GM12878 (cell line): ENCODE measurements at regions not wholly inside any gene's neighbourhood (a gene's known extent, or its start where the extent isn't known, plus 50 kb on each side); places are given as distances from the start of the nearest gene placed in this dataset.

ENCODE experiments used
- ATAC-seq: fragments of 200-7000 bp; cut with Tn5 transposase; 3 replicates; pipeline ENCODE4 v1.9.1; 2020; ENCODE audit warnings: mild to moderate bottlenecking, moderate library complexity
- BruUV-seq: library from RNA; stranded (reverse); fragments of 400-500 nt; replicated peaks from 2 replicates; lab custom pipeline; 2021; lab: Mats Ljungman, UMichigan
- CTCF ChIA-PET: fragments of 300-600 bp; sonication (Branson Sonifier 250); formaldehyde crosslinking; extraction: SDS; loops from one replicate; lab custom pipeline; 2021; ENCODE audit warnings: inconsistent platforms; lab: Yijun Ruan, JAX
- POLR2A ChIA-PET: fragments of 350-600 bp; formaldehyde crosslinking; extraction: SDS; loops from one replicate; lab custom pipeline; 2021; ENCODE audit warnings: inconsistent platforms; lab: Charles Lee
- RAD21 ChIA-PET: fragments of 300-600 bp; sonication (Branson Sonifier 250); formaldehyde crosslinking; loops from one replicate; lab custom pipeline; 2023; ENCODE audit warnings: antibody characterized with exemption; ENCODE audit not compliant: unreplicated experiment; lab: Charles Lee
- SMC1A ChIA-PET: fragments of 300-600 bp; sonication (Branson Sonifier 250); formaldehyde crosslinking; loops from one replicate; lab custom pipeline; 2023; ENCODE audit not compliant: unreplicated experiment, uncharacterized antibody; lab: Charles Lee
- DNase-seq: peaks from one replicate; pipeline ENCODE4 v3.0.0-alpha.2; 2011; ENCODE audit warnings: low read depth, low spot score
- FAIRE-seq: peaks from 3 replicates; lab custom pipeline; 2011; peaks lifted over from hg19 to GRCh38; lab: Jason Lieb, UNC
- H2AFZ ChIP-seq: 2 replicates; pipeline ENCODE4 v1.6.0; 2011; ENCODE audit warnings: low read depth, low read length, control low read depth; ENCODE audit not compliant: control insufficient read depth
- H3K27ac ChIP-seq: 2 replicates; pipeline ENCODE4 v1.5.1; 2011; ENCODE audit warnings: control low read depth; ENCODE audit not compliant: control insufficient read depth, insufficient read depth
- H3K27me3 ChIP-seq, 2 experiments: replicated peaks in 1 of 2; 2 replicates each; pipeline versions ENCODE4 v1.6.0 to v1.6.1; 2011; ENCODE audit warnings: low read length in 1 of 2; ENCODE audit not compliant: control insufficient read depth in 2 of 2, insufficient read depth in 2 of 2
- H3K36me3 ChIP-seq, 2 experiments: 2 replicates each; pipeline ENCODE4 v1.5.1; 2011; ENCODE audit warnings: low read length in 1 of 2; ENCODE audit not compliant: control insufficient read depth in 2 of 2, insufficient read depth in 2 of 2
- H3K4me1 ChIP-seq: 2 replicates; pipeline ENCODE4 v1.6.1; 2011; ENCODE audit warnings: mild to moderate bottlenecking, low read length, moderate library complexity, mixed read lengths; ENCODE audit not compliant: control insufficient read depth, insufficient read depth
- H3K4me2 ChIP-seq: 2 replicates; pipeline ENCODE4 v1.6.0; 2011; ENCODE audit warnings: control low read depth; ENCODE audit not compliant: control insufficient read depth, insufficient read depth
- H3K4me3 ChIP-seq: fragments of 200-600 bp; sonication (generic); 2 replicates; pipeline ENCODE4 v1.5.1; 2016
- H3K79me2 ChIP-seq: 2 replicates; pipeline ENCODE4 v1.6.0; 2011; ENCODE audit warnings: low read length; ENCODE audit not compliant: control insufficient read depth, insufficient read depth
- H3K9ac ChIP-seq: 2 replicates; pipeline ENCODE4 v1.8.0; 2011; ENCODE audit warnings: low read length, control low read depth, mixed read lengths; ENCODE audit not compliant: control insufficient read depth, insufficient read depth
- H3K9me3 ChIP-seq: replicated peaks from 3 replicates; pipeline ENCODE4 v1.5.1; 2011; ENCODE audit warnings: mild to moderate bottlenecking, low read length; ENCODE audit not compliant: control insufficient read depth, insufficient read depth
- H4K20me1 ChIP-seq: 2 replicates; pipeline ENCODE4 v1.6.0; 2011; ENCODE audit not compliant: control insufficient read depth, insufficient read depth
- ASH2L ChIP-seq: fragments of 300-600, 200-600 bp; sonication (generic); IDR thresholded peaks from 2 replicates; pipeline ENCODE4 v1.6.1; 2017; ENCODE audit warnings: low read depth, mild to moderate bottlenecking, borderline replicate concordance
- E2F4 ChIP-seq: IDR thresholded peaks from 2 replicates; pipeline ENCODE4 v1.6.1; 2012; ENCODE audit warnings: low read depth, low read length, improper control_type of control experiment
- E4F1 ChIP-seq: fragments of 450-650 bp; IDR thresholded peaks from 2 replicates; pipeline ENCODE4 v1.6.1; 2018; ENCODE audit warnings: borderline replicate concordance, mild to moderate bottlenecking; ENCODE audit not compliant: partially characterized antibody
- FOXM1 ChIP-seq: IDR thresholded peaks from 2 replicates; pipeline ENCODE4 v1.6.1; 2012; ENCODE audit warnings: low read depth, mild to moderate bottlenecking, inconsistent platforms, low read length, moderate library complexity
- HDAC2 ChIP-seq: fragments of 200-600 bp; sonication (generic); IDR thresholded peaks from 2 replicates; pipeline ENCODE4 v1.6.1; 2017
- HDAC6 ChIP-seq: fragments of 200-600 bp; sonication (generic); IDR thresholded peaks from one replicate; pipeline ENCODE4 v1.8.0; 2017; ENCODE audit warnings: antibody characterized with exemption; ENCODE audit not compliant: unreplicated experiment
- IKZF1 ChIP-seq: fragments of 450-650 bp; conservative IDR thresholded peaks from 2 replicates; pipeline ENCODE4 v1.6.1; 2017; ENCODE audit warnings: antibody characterized with exemption, mild to moderate bottlenecking
- MAX ChIP-seq: IDR thresholded peaks from 2 replicates; pipeline ENCODE4 v1.6.1; 2012; ENCODE audit warnings: low read depth, low read length, improper control_type of control experiment
- NKRF ChIP-seq: fragments of 450-650 bp; conservative IDR thresholded peaks from 2 replicates; pipeline ENCODE4 v1.6.1; 2017; ENCODE audit warnings: mild to moderate bottlenecking, moderate library complexity
- NR2F1 ChIP-seq: fragments of 450-650 bp; conservative IDR thresholded peaks from 2 replicates; pipeline ENCODE4 v1.6.1; 2017; ENCODE audit warnings: mild to moderate bottlenecking
- NRF1 ChIP-seq: conservative IDR thresholded peaks from 2 replicates; pipeline ENCODE4 v1.6.1; 2011; ENCODE audit warnings: mild to moderate bottlenecking, low read depth, low read length, improper control_type of control experiment
- SMAD1 ChIP-seq: fragments of 450-650 bp; IDR thresholded peaks from 2 replicates; pipeline ENCODE4 v1.6.1; 2018; ENCODE audit warnings: mild to moderate bottlenecking, low read depth; ENCODE audit not compliant: partially characterized antibody
- SUZ12 ChIP-seq: fragments of 200-600 bp; sonication (generic); IDR thresholded peaks from one replicate; pipeline ENCODE4 v1.6.1; 2018; ENCODE audit warnings: antibody characterized with exemption, mild to moderate bottlenecking; ENCODE audit not compliant: unreplicated experiment
- TCF7 ChIP-seq: IDR thresholded peaks from 2 replicates; pipeline ENCODE4 v1.6.1; 2014; ENCODE audit warnings: antibody characterized with exemption, borderline replicate concordance
- ZBTB40 ChIP-seq: fragments of 450-650 bp; IDR thresholded peaks from 2 replicates; pipeline ENCODE4 v1.6.1; 2016; ENCODE audit warnings: mild to moderate bottlenecking, moderate library complexity, borderline replicate concordance
- ZNF217 ChIP-seq: fragments of 450-650 bp; IDR thresholded peaks from 2 replicates; pipeline ENCODE4 v1.6.1; 2017; ENCODE audit warnings: antibody characterized with exemption, mild to moderate bottlenecking
- WGBS: methylation state at CpG from one replicate; pipeline ENCODE4 v1.1.6; 2016; ENCODE audit warnings: low lambda C conversion rate; ENCODE audit not compliant: insufficient replicate concordance, insufficient coverage; ENCODE audit errors: missing lambda C conversion rate; 5-methylcytosine and 5-hydroxymethylcytosine counted together
- in situ Hi-C: fragments of 300-500 bp; cut with MboI; formaldehyde crosslinking; loops from 9 replicates; pipeline ENCODE4 v1.14.3; 2018; ENCODE audit warnings: mixed read lengths
- intact Hi-C: fragments of 100-400 bp; cut with micrococcal nuclease; formaldehyde crosslinking; loops from one replicate; pipeline ENCODE4 v1.14.2; 2022; ENCODE audit not compliant: unreplicated experiment

- intact Hi-C loops: no loop called here
- FAIRE-seq (no peak), DNase-seq (no peak)
- Histone ChIP-seq H4K20me1 (no peaks in the 10 kb centered on the region), H3K36me3 (no peaks in the 10 kb centered on the region), H3K27ac (no peak overlapping the region), H3K79me2 (no peaks in the 10 kb centered on the region)
- ChIA-PET RAD21 (no interaction called here), CTCF (interaction anchor here (0.9 to 1.1 kb wide), 2 partner anchors 10 to 47 kb away, joined by 3 read pairs; no protein-coding TSS in a partner anchor)
- in situ Hi-C loops: no loop called here
- TF ChIP-seq NR2F1 (no peak), ZNF217 (no peak), NRF1 (no peak), E2F4 (no peak), HDAC6 (no peak), ASH2L (no peak), NKRF (no peak), MAX (no peak), SMAD1 (no peak), TCF7 (no peak), HDAC2 (no peak), SUZ12 (no peak), IKZF1 (no peak), FOXM1 (no peak), ZBTB40 (no peak), E4F1 (no peak)
- TF ChIP-seq, all 136 proteins: peak for 0
- Histone ChIP-seq H3K4me1 (no peaks in the 10 kb centered on the region), H3K4me2 (no peak overlapping the region), H3K9me3 (no peaks in the 10 kb centered on the region; the same call in 2 of the 3 replicates), H3K27me3 (no peaks in the 10 kb centered on the region), H2AFZ (no peak overlapping the region), H3K4me3 (no peak overlapping the region), H3K9ac (no peak overlapping the region)
- no TSS peak for BruUV-seq
- ChIA-PET POLR2A (no interaction called here), SMC1A (interaction anchor here (1.0 kb wide), 1 partner anchor 9 kb away, joined by 3 read pairs; no protein-coding TSS in a partner anchor)
- no peak for ATAC-seq
- 42% methylated on average over 1 of the region's 1 CpG for WGBS
Measured at GRCh38 chr7:112630565-112630964, 149.8 kb downstream of the LSMEM1 start.
